ENCODE measurements at regions not wholly inside any gene's neighbourhood (a gene's known extent, or its start where the extent isn't known, plus 50 kb on each side); places are given as distances from the start of the nearest gene placed in this dataset.

DNA sequence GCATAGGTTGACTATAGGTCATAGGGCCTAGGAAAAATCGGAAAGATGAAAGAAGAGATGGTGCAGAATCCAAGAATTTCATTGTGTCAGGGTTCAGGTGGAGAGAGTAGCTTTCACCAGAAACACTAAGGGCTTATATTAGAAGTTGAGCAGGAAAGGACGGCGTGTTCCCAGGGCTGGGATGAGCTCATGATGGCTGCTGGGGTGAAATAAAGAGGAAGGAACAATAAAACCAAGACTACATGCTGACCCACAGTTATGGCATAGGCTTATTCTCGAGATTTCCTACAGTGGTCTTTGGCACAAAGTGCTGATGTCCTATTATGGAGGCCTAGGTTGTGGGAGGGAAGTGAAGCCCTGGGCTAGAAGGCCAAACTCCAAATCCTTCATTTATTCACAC, 195.8 kb downstream of the PTEN start:
- no peak for DNase-seq (ENCODE audit: low spot score)

GRCh38 chr10:88060762-88061161, 197.3 kb downstream of the PTEN start:
- DNase-seq (ENCODE audit: low spot score): no peak

DNA sequence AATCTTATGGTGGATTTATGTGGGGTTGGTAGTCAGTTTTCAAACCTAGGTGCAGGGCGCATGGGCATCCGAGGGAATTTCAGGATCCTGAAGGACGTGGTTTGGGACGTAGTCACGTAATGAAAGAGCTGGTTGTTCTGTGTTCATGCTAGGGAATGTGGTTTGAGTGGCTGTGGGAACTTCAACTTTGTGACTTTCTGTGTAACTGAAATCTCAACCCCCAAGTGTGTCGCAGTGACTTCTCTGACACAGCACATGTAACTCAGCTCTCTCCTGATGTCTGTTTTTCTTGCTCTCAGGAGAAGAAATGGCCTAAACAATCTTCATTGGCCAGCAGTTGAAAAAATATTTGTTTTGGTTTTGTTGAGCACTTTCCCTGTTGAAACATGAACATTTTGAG, 199.0 kb downstream of the PTEN start:
- DNase-seq (ENCODE audit: low spot score): no peak

GRCh38 chr10:88062798-88063472, 199.5 kb downstream of the PTEN start:
- no peak for DNase-seq (ENCODE audit: low spot score)

DNA sequence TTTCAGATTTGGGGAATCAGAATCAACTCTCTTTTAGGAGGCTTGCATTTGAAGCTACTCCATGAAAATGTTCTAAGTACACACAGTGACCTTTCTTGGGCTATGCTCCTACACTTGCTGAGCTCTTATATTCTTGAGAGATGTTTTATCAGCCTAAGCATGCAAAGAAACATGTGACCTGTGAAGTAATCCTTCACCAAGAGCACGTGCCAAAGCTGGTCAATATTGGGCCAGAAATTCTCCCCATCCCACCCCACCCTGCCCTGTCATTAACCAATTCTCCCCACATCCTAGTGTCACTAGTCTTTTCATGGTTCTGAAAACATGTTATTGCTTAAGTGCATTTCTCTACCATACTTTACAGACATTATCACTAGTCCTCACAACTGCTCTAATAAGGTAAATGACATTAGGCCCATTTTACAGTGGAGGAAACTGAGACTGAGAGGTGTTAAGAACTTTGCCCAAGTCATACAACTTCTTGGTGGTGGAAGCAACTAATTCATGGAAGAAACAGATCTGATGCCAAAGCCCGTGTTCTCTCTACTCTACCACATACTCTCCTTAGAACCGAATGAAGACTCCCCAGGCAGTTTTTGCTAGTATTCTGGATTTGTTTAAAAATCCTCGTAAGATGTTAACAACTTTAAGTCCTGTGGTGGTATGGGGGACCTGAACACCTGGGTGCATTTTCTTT, 200.6 kb downstream of the PTEN start:
- DNase-seq (ENCODE audit: low spot score): no peak

- DNase-seq (ENCODE audit: low spot score): peak; percentile 40
Observed at GRCh38 chr10:88064608-88065382, 201.4 kb downstream of the PTEN start.

GRCh38 chr10:88065383-88066049, 202.1 kb downstream of the PTEN start:
- DNase-seq (ENCODE audit: low spot score): no peak

GRCh38 chr10:88066319-88066718, 202.9 kb downstream of the PTEN start:
- DNase-seq (ENCODE audit: low spot score): no peak

GRCh38 chr10:88066876-88067275, 203.5 kb downstream of the PTEN start:
- peak; percentile 30 for DNase-seq (ENCODE audit: low spot score)

GRCh38 chr10:88067737-88068136, 204.3 kb downstream of the PTEN start:
- no peak for DNase-seq (ENCODE audit: low spot score)

DNA sequence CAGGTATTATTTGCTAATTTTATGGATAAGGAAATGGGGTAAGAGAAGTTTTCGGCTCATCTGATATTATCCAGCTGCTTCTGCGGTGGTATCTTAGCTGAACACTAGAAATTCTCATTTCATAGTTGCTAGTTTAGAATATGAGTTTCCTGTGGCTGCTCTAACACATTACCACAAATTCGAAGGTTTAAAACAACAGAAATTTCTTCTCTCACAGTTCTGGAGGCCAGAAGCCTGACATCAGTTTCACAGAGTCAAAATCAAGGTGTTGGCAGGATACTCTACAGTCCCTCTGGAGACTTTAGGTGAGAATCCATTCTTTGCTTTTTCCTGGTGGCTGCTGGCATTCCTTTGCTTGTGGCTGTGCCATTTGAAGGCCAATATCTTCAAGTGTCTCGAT, 205.9 kb downstream of the PTEN start:
- DNase-seq (ENCODE audit: low spot score): no peak

- DNase-seq (ENCODE audit: low spot score): no peak
Observed at GRCh38 chr10:88070080-88070880, 206.9 kb downstream of the PTEN start.

GRCh38 chr10:88071879-88072278, 208.5 kb downstream of the PTEN start:
- DNase-seq (ENCODE audit: low spot score): no peak

- DNase-seq (ENCODE audit: low spot score): no peak
Observed at GRCh38 chr10:88073682-88074081, 210.3 kb downstream of the PTEN start.

- DNase-seq (ENCODE audit: low spot score): no peak
Observed at GRCh38 chr10:88074971-88075370, 211.5 kb downstream of the PTEN start.

GRCh38 chr10:88076027-88076880, 212.8 kb downstream of the PTEN start:
- DNase-seq (ENCODE audit: low spot score): no peak

DNA sequence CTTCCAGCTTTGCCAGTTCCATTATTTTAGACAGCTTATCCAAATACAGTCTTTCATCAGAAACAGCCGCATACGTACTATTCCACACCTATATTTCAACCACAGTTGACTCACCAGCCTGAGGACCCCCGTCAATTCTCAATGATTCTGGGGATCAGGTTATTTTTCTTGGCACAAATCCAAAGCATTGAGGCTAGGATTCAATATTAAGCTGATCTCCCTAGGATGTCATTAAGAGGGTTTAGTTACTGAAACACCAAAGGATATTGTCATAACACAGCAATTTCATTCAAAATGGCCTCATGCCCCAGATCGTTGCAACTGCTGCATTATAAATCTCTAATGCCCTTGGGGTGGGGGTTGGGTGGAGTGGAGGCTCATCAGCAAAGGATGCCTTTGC, 214.6 kb downstream of the PTEN start:
- DNase-seq (ENCODE audit: low spot score): no peak

GRCh38 chr10:88080213-88080612, 216.8 kb downstream of the PTEN start:
- no peak for DNase-seq (ENCODE audit: low spot score)

DNA sequence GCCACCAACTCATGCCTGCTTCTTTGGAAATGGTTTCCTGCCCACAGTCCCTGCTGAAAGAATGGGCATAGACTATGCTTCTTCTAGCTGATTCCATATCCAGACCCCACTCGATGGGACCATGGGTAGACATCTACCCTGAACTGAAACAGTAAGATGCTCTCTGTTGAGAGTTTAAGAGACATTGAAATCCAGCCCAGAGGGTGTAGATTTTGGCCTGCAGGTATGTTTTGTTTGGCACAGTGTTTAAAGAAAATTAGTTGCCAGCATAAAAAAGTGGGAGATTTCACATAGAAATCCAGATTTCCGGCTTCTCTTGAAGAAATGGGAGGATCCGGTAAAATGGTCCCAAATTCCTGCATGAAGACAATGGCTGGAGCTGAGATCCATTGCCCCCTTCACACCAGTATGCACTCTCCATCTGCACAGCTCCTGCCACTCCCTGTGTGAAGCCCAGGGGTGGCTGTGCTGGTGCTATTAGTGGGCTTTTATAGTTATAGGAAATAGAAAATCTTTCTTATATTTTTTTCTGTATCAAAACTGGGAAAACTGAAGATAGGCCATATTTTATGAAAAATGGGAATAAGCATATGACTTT, 218.1 kb downstream of the PTEN start:
- no peak for DNase-seq (ENCODE audit: low spot score)

DNA sequence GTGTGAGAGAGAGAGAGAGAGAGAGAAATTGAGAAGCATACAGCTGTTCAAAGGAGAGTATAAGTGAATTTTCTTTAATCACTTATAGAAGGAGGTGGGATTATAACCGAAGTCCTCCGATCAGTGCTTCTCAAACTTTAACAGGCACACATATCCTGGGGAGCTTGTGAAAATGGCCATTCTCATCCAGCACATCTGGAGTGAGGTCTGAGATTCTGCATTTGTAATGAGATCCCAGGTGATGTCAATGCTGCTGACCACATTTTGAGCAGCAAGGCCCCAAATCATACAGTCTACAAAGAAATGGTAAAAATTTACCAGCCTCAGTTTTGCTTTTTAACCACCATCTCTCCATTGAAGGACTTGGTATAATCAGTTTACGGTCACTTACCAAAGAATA, 219.0 kb downstream of the PTEN start:
- DNase-seq (ENCODE audit: low spot score): no peak
